ENCODE measurements at regions not wholly inside any gene's neighbourhood (a gene's known extent, or its start where the extent isn't known, plus 50 kb on each side); places are given as distances from the start of the nearest gene placed in this dataset.

GRCh38 chr6:43952746-43953145, 174.5 kb downstream of the MRPL14 start:
- H3K79me2 ChIP-seq (ENCODE audit: control insufficient read depth, insufficient read depth, low read length) = no peaks in the 10 kb centered on the region
- H3K36me3 ChIP-seq (replicated peaks in 1 of 2; ENCODE audit: control extremely low read depth in 1 of 2, control insufficient read depth in 1 of 2, extremely low read depth in 1 of 2, insufficient read depth in 2 of 2, low read length in 1 of 2) = no peaks in the 10 kb centered on the region
- DNase-seq = no peak
- H3K9me3 ChIP-seq (ENCODE audit: control extremely low read depth in 1 of 3, control insufficient read depth in 2 of 3, insufficient read depth in 1 of 3, low read length in 2 of 3) = peaks cover 0 to 9% (median 0%) of the 10 kb centered on the region in 3 donors
- no peak overlapping the region for H2AFZ ChIP-seq (ENCODE audit: insufficient read depth, low read depth, low read length, poor library complexity, severe bottlenecking)
- no peak overlapping the region for H3K4me2 ChIP-seq (replicated peaks; ENCODE audit: low read depth, low read length, poor library complexity, severe bottlenecking)
- no peak overlapping the region for H3K9ac ChIP-seq (ENCODE audit: low read length)
- H3K9me3 Mint-ChIP-seq (ENCODE audit: insufficient read depth) = peaks cover 2% of the 10 kb centered on the region
- POLR2A ChIA-PET = no interaction called here
- H3K27me3 ChIP-seq (replicated peaks in 1 of 4; ENCODE audit: control extremely low read depth in 1 of 4, control insufficient read depth in 3 of 4, insufficient read depth in 4 of 4, low read length in 3 of 4) = peaks cover 0 to 19% (median 6%) of the 10 kb centered on the region in 4 experiments
- TF ChIP-seq CTCF (IDR thresholded peaks at IDR 0.05) (no peak), EZH2 (IDR thresholded peaks at IDR 0.05; ENCODE audit: borderline replicate concordance, insufficient read depth, low read depth, low read length, poor library complexity, severe bottlenecking) (no peak)
- H4K20me1 ChIP-seq (ENCODE audit: control insufficient read depth, insufficient read depth, low read length, poor library complexity, severe bottlenecking) = no peaks in the 10 kb centered on the region
- H3K4me3 ChIP-seq (ENCODE audit: control extremely low read depth in 1 of 5, extremely low read depth in 1 of 5, insufficient read depth in 1 of 5, low read depth in 2 of 5, low read length in 4 of 5) = no peak overlapping the region
- ATAC-seq (ENCODE audit: low read depth) = no peak
- 89% methylated on average over 1 of the region's 1 CpG for WGBS (ENCODE audit: insufficient coverage)
- intact Hi-C loops (cut with micrococcal nuclease) = no loop called here
- peaks cover 28% of the 10 kb centered on the region for H3K27me3 Mint-ChIP-seq
- no peaks in the 10 kb centered on the region for H3K4me1 Mint-ChIP-seq
- no peak overlapping the region for H3K27ac Mint-ChIP-seq
- H3K4me1 ChIP-seq (ENCODE audit: control insufficient read depth in 2 of 2, insufficient read depth in 2 of 2, low read length in 2 of 2) = no peaks in the 10 kb centered on the region
- no peak overlapping the region for H3K4me3 Mint-ChIP-seq
- H3K27ac ChIP-seq (ENCODE audit: low read length in 2 of 2) = no peak overlapping the region
- CTCF ChIA-PET = no interaction called here

GRCh38 chr6:43951756-43952675, 175.2 kb downstream of the MRPL14 start:
- Histone ChIP-seq H3K9ac (ENCODE audit: low read length) (no peak overlapping the region), H3K4me1 (ENCODE audit: control insufficient read depth in 2 of 2, insufficient read depth in 2 of 2, low read length in 2 of 2) (no peaks in the 10 kb centered on the region), H3K4me3 (ENCODE audit: control extremely low read depth in 1 of 5, extremely low read depth in 1 of 5, insufficient read depth in 1 of 5, low read depth in 2 of 5, low read length in 4 of 5) (no peak overlapping the region), H3K27ac (ENCODE audit: low read length in 2 of 2) (no peak overlapping the region), H3K4me2 (replicated peaks; ENCODE audit: low read depth, low read length, poor library complexity, severe bottlenecking) (no peak overlapping the region), H3K36me3 (replicated peaks in 1 of 2; ENCODE audit: control extremely low read depth in 1 of 2, control insufficient read depth in 1 of 2, extremely low read depth in 1 of 2, insufficient read depth in 2 of 2, low read length in 1 of 2) (no peaks in the 10 kb centered on the region), H3K27me3 (replicated peaks in 1 of 4; ENCODE audit: control extremely low read depth in 1 of 4, control insufficient read depth in 3 of 4, insufficient read depth in 4 of 4, low read length in 3 of 4) (peaks cover 0 to 19% (median 4%) of the 10 kb centered on the region in 4 experiments), H4K20me1 (ENCODE audit: control insufficient read depth, insufficient read depth, low read length, poor library complexity, severe bottlenecking) (no peaks in the 10 kb centered on the region), H3K9me3 (ENCODE audit: control extremely low read depth in 1 of 3, control insufficient read depth in 2 of 3, insufficient read depth in 1 of 3, low read length in 2 of 3) (peaks cover 0 to 9% (median 0%) of the 10 kb centered on the region in 3 donors), H2AFZ (ENCODE audit: insufficient read depth, low read depth, low read length, poor library complexity, severe bottlenecking) (no peak overlapping the region), H3K79me2 (ENCODE audit: control insufficient read depth, insufficient read depth, low read length) (no peaks in the 10 kb centered on the region)
- DNase-seq (no peak), ATAC-seq (ENCODE audit: low read depth) (no peak)
- no peaks in the 10 kb centered on the region for H3K4me1 Mint-ChIP-seq
- WGBS (ENCODE audit: insufficient coverage) = 99% methylated on average over 5 of the region's 8 CpGs
- H3K27ac Mint-ChIP-seq = no peak overlapping the region
- H3K9me3 Mint-ChIP-seq (ENCODE audit: insufficient read depth) = peaks cover 2% of the 10 kb centered on the region
- TF ChIP-seq CTCF (IDR thresholded peaks at IDR 0.05) (no peak), EZH2 (IDR thresholded peaks at IDR 0.05; ENCODE audit: borderline replicate concordance, insufficient read depth, low read depth, low read length, poor library complexity, severe bottlenecking) (no peak)
- ChIA-PET POLR2A (no interaction called here), CTCF (no interaction called here)
- intact Hi-C loops (cut with micrococcal nuclease) = no loop called here
- no peak overlapping the region for H3K4me3 Mint-ChIP-seq
- peaks cover 23% of the 10 kb centered on the region for H3K27me3 Mint-ChIP-seq

Measured in B cell (primary cell).